Lower leg skin (tissue), 3 donors: ENCODE measurements at regions not wholly inside any gene's neighbourhood (a gene's known extent, or its start where the extent isn't known, plus 50 kb on each side); places are given as distances from the start of the nearest gene placed in this dataset.

Experiments used
- POLR2A ChIP-seq, 2 donors: fragments of 450-650 bp; IDR thresholded peaks; one replicate each; pipeline ENCODE4 v1.6.1; 2016 to 2017; ENCODE audit warnings: antibody characterized with exemption in 2 of 2, mild to moderate bottlenecking in 1 of 2, moderate library complexity in 1 of 2
- TF ChIP-seq, protein P1 (sequence below), 3 donors: fragments of 450-650 bp; IDR thresholded peaks; one replicate each; pipeline ENCODE4 v1.5.1; 2016; ENCODE audit warnings: antibody characterized with exemption in 3 of 3, mild to moderate bottlenecking in 3 of 3, moderate library complexity in 2 of 3

DNA sequence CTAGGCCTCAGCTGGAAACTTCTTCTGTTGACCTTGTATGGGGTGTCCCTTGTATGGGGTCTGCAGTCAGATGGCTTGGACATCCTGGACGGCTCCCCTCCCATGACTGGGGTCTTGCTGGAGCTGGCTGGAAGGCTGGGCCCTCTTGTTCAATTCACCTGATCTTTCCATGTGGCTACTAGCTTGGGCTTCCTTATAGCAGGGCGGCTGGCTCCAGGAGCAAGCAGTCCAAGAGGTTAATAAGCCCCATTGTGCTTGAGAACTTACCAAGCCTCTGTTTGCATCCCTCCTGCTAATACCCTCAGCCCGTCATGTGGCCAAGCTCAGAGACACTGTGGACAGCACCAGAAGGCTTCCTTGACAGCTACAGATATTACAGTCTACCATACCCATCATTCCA is 111.6 kb upstream of the NPAS2 start:
- TF ChIP-seq, protein P1, sequence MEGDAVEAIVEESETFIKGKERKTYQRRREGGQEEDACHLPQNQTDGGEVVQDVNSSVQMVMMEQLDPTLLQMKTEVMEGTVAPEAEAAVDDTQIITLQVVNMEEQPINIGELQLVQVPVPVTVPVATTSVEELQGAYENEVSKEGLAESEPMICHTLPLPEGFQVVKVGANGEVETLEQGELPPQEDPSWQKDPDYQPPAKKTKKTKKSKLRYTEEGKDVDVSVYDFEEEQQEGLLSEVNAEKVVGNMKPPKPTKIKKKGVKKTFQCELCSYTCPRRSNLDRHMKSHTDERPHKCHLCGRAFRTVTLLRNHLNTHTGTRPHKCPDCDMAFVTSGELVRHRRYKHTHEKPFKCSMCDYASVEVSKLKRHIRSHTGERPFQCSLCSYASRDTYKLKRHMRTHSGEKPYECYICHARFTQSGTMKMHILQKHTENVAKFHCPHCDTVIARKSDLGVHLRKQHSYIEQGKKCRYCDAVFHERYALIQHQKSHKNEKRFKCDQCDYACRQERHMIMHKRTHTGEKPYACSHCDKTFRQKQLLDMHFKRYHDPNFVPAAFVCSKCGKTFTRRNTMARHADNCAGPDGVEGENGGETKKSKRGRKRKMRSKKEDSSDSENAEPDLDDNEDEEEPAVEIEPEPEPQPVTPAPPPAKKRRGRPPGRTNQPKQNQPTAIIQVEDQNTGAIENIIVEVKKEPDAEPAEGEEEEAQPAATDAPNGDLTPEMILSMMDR (IDR thresholded peaks at IDR 0.05) = no peak
- TF ChIP-seq POLR2A (IDR thresholded peaks at IDR 0.05) = no peak
